ENCODE measurements at regions not wholly inside any gene's neighbourhood (a gene's known extent, or its start where the extent isn't known, plus 50 kb on each side); places are given as distances from the start of the nearest gene placed in this dataset.

DNA sequence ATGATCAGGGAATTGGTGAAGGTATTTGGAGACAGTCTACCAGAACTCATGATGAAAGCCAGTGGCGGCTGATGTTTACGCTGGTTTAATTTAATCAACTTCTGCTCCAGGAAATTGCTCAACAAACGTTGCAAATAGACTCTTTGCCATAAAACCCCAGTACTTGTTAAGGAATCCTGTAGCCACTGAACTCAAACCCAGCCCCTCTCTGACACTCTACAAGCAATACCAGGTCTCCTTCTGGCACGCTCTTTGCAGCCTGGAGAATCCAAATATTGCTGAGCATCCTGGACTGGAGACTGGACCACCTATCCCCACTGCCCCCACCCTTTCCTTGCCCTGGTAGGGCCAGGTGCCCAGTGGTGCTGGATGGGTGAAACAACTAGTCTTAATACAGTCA, 308.2 kb downstream of the FBXO15 start:
- TF ChIP-seq, protein P1, sequence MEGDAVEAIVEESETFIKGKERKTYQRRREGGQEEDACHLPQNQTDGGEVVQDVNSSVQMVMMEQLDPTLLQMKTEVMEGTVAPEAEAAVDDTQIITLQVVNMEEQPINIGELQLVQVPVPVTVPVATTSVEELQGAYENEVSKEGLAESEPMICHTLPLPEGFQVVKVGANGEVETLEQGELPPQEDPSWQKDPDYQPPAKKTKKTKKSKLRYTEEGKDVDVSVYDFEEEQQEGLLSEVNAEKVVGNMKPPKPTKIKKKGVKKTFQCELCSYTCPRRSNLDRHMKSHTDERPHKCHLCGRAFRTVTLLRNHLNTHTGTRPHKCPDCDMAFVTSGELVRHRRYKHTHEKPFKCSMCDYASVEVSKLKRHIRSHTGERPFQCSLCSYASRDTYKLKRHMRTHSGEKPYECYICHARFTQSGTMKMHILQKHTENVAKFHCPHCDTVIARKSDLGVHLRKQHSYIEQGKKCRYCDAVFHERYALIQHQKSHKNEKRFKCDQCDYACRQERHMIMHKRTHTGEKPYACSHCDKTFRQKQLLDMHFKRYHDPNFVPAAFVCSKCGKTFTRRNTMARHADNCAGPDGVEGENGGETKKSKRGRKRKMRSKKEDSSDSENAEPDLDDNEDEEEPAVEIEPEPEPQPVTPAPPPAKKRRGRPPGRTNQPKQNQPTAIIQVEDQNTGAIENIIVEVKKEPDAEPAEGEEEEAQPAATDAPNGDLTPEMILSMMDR (IDR thresholded peaks at IDR 0.05; ENCODE audit: low read depth, low read length, missing input control) = no peak
- no peak for TF ChIP-seq RAD21 (IDR thresholded peaks at IDR 0.05)
- TF ChIP-seq, protein P2, sequence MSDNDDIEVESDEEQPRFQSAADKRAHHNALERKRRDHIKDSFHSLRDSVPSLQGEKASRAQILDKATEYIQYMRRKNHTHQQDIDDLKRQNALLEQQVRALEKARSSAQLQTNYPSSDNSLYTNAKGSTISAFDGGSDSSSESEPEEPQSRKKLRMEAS (IDR thresholded peaks at IDR 0.05) = no peak
- TF ChIP-seq RXRA (IDR thresholded peaks at IDR 0.05) = no peak
- no peak for TF ChIP-seq JUND (IDR thresholded peaks at IDR 0.05)
- no peak for TF ChIP-seq GABPA (IDR thresholded peaks at IDR 0.05 in 1 of 2, conservative IDR thresholded peaks at IDR 0.05 in 1 of 2)
- TF ChIP-seq FOXA2 (IDR thresholded peaks at IDR 0.05) = no peak
- TF ChIP-seq, protein P3, sequence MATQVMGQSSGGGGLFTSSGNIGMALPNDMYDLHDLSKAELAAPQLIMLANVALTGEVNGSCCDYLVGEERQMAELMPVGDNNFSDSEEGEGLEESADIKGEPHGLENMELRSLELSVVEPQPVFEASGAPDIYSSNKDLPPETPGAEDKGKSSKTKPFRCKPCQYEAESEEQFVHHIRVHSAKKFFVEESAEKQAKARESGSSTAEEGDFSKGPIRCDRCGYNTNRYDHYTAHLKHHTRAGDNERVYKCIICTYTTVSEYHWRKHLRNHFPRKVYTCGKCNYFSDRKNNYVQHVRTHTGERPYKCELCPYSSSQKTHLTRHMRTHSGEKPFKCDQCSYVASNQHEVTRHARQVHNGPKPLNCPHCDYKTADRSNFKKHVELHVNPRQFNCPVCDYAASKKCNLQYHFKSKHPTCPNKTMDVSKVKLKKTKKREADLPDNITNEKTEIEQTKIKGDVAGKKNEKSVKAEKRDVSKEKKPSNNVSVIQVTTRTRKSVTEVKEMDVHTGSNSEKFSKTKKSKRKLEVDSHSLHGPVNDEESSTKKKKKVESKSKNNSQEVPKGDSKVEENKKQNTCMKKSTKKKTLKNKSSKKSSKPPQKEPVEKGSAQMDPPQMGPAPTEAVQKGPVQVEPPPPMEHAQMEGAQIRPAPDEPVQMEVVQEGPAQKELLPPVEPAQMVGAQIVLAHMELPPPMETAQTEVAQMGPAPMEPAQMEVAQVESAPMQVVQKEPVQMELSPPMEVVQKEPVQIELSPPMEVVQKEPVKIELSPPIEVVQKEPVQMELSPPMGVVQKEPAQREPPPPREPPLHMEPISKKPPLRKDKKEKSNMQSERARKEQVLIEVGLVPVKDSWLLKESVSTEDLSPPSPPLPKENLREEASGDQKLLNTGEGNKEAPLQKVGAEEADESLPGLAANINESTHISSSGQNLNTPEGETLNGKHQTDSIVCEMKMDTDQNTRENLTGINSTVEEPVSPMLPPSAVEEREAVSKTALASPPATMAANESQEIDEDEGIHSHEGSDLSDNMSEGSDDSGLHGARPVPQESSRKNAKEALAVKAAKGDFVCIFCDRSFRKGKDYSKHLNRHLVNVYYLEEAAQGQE (IDR thresholded peaks at IDR 0.05) = no peak
- TF ChIP-seq TAF1 (conservative IDR thresholded peaks at IDR 0.05) = no peak

Measured in liver (tissue), 3 donors.